Progenitor cell of endocrine pancreas (in vitro differentiated cells): ENCODE measurements at regions not wholly inside any gene's neighbourhood (a gene's known extent, or its start where the extent isn't known, plus 50 kb on each side); places are given as distances from the start of the nearest gene placed in this dataset.

Experiments used
- DNase-seq: peaks from one replicate; pipeline ENCODE4 v3.0.0; 2021; ENCODE audit warnings: low spot score; ENCODE audit not compliant: unreplicated experiment
- H3K27ac Mint-ChIP-seq: 2 replicates; pipeline ENCODE4 v1.8.0; 2021; ENCODE audit warnings: mild to moderate bottlenecking, moderate library complexity, mixed read lengths
- H3K27me3 Mint-ChIP-seq: 2 replicates; pipeline ENCODE4 v1.8.0; 2021; ENCODE audit warnings: mixed read lengths
- H3K36me3 Mint-ChIP-seq: 2 replicates; pipeline ENCODE4 v1.8.0; 2022; ENCODE audit warnings: mixed read lengths; ENCODE audit not compliant: insufficient read depth
- H3K4me1 Mint-ChIP-seq: 2 replicates; pipeline ENCODE4 v1.8.0; 2021; ENCODE audit warnings: low read depth, mixed read lengths
- H3K4me3 Mint-ChIP-seq: 2 replicates; pipeline ENCODE4 v1.8.0; 2021; ENCODE audit warnings: low read depth, mild to moderate bottlenecking, moderate library complexity, mixed read lengths
- H3K9me3 Mint-ChIP-seq: 2 replicates; pipeline ENCODE4 v1.8.0; 2021; ENCODE audit warnings: low read depth, mixed read lengths
- CTCF ChIP-seq: fragments of 200-600 bp; sonication (generic); IDR thresholded peaks from one replicate; pipeline ENCODE4 v1.5.0; 2021; ENCODE audit warnings: antibody characterized with exemption, mild to moderate bottlenecking; ENCODE audit not compliant: unreplicated experiment

- TF ChIP-seq CTCF: no peak
- Mint-ChIP-seq H3K4me1 (peaks cover 35% of the 10 kb centered on the region), H3K27me3 (no peaks in the 10 kb centered on the region), H3K9me3 (no peaks in the 10 kb centered on the region), H3K27ac (no peak overlapping the region), H3K36me3 (no peaks in the 10 kb centered on the region), H3K4me3 (no peak overlapping the region)
- no peak for DNase-seq
Measured at GRCh38 chr2:41942278-41942677, 105.5 kb upstream of the PKDCC start.

DNA sequence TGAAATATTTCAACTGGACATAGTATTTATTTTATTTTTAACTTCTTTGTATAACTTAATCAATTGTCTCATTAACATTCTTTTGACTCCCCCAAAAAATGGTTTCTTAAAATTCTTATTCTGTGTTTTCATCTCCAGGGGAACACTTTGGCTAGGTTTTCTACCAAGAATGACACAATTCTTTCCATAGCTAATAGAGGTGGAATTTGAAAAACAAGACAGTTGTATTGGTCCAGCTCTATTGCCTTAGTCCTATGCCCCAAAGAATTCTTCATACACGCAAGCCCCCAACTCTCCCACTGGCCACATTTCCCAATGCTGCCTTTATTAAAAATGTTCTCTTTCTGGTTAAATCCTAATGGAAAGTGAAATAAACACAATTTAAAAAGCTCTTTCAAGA is 104.7 kb upstream of the PKDCC start:
- no peak for DNase-seq
- Mint-ChIP-seq H3K4me3 (no peak overlapping the region), H3K4me1 (peaks cover 35% of the 10 kb centered on the region), H3K9me3 (no peaks in the 10 kb centered on the region), H3K36me3 (no peaks in the 10 kb centered on the region), H3K27me3 (no peaks in the 10 kb centered on the region), H3K27ac (no peak overlapping the region)
- TF ChIP-seq CTCF: no peak

DNA sequence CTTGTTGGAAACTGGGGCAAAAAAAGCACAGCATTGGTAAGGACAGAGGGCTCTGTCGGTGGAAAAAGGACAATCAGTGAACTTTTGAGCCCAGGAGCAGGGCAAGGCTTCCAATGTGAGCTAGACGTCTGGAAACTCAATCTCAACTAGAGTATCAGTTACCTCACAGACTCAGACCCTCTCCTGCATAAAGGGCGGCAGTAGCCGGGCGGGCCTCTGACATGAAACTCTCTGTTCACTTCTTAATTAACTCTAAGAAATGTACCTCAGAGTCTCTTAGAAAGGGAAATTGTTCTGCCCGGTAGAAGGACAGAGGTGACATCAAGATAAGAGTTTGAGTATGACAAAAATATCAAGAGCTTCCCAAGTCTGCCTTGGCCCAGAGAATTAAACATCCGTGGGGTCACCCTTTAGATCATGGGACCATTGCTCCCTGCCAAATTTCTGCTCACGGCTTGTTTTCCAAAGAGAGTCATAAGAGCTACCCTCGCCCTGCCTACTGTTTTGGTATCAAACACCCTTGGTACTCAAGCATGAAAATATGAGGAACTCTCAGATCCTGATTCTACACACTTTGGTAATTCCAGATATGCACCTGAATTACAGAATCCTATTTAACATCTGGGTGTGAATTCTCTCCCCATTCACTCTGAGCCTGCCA is 103.5 kb upstream of the PKDCC start:
- H3K9me3 Mint-ChIP-seq: no peaks in the 10 kb centered on the region
- H3K4me3 Mint-ChIP-seq: no peak overlapping the region
- no peaks in the 10 kb centered on the region for H3K36me3 Mint-ChIP-seq
- H3K27ac Mint-ChIP-seq: no peak overlapping the region
- H3K4me1 Mint-ChIP-seq: peaks cover 35% of the 10 kb centered on the region
- TF ChIP-seq CTCF: no peak
- DNase-seq: no peak
- H3K27me3 Mint-ChIP-seq: no peaks in the 10 kb centered on the region

DNA sequence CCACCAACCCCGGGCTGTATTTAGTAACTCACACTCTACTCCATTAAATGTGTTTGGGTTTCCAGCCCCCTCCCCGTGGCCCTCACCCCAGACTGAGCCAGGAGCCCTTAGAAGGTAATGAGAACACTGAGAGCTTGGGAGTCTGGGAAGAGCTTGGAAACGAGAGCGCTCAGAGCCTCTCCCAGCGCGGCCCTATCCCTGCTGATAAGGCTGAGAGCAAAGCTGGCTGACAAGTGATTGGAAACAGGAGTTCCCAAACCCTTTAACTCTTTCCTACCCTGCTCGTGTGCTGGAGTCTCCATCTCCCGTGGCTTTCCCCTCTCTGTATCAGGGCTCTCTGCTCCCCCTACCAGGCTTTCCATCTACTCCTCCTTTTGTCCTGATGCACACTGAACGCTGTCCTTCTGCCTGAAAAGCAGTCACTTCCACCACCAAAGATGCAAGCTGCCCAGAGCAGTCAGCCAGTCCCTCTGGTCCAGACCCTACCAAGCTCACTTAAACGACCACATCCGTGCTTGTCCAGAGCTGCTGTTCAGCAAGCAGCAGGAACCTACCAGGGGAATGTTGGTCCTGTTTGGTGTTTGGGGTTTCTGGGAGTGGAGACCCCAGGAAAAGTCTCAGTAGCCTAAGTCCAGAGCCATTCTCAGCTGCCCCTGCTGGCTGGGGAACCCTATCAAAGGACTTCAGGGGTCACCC is 100.0 kb upstream of the PKDCC start:
- H3K4me3 Mint-ChIP-seq: no peak overlapping the region
- H3K27me3 Mint-ChIP-seq: no peaks in the 10 kb centered on the region
- no peak for DNase-seq
- H3K4me1 Mint-ChIP-seq: peaks cover 51% of the 10 kb centered on the region
- H3K27ac Mint-ChIP-seq: peak overlapping the region; percentile 29
- no peaks in the 10 kb centered on the region for H3K9me3 Mint-ChIP-seq
- H3K36me3 Mint-ChIP-seq: no peaks in the 10 kb centered on the region
- TF ChIP-seq CTCF: no peak

- H3K27me3 Mint-ChIP-seq: no peaks in the 10 kb centered on the region
- H3K4me3 Mint-ChIP-seq: no peak overlapping the region
- H3K9me3 Mint-ChIP-seq: no peaks in the 10 kb centered on the region
- H3K27ac Mint-ChIP-seq: no peak overlapping the region
- no peak for DNase-seq
- no peaks in the 10 kb centered on the region for H3K36me3 Mint-ChIP-seq
- no peak for TF ChIP-seq CTCF
- H3K4me1 Mint-ChIP-seq: peaks cover 52% of the 10 kb centered on the region
Measured at GRCh38 chr2:41948397-41948763, 99.4 kb upstream of the PKDCC start.
